ENCODE measurements at regions not wholly inside any gene's neighbourhood (a gene's known extent, or its start where the extent isn't known, plus 50 kb on each side); places are given as distances from the start of the nearest gene placed in this dataset.

DNA sequence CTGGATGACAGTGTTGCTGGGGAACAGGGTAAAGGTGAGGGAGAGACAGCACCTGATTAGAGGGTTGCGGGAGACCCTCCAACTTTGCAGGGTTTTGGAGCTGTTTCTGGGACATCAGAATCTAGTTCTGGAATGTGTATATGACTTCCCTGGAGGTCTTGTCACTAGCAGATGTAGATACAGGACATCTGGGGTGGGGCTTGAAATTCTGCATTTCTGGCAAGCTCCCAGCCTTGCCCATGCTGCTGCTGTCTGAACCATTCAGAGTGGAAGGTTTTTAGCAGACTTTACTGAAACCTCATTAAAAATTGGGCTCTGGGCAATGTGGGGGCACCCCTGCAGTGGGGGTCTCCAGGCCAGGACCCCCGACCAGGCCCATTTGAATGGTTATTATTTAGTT is 220.3 kb upstream of the SKOR2 start:
- intact Hi-C loops (cut with DNase I) = no loop called here
- TF ChIP-seq, protein P1, sequence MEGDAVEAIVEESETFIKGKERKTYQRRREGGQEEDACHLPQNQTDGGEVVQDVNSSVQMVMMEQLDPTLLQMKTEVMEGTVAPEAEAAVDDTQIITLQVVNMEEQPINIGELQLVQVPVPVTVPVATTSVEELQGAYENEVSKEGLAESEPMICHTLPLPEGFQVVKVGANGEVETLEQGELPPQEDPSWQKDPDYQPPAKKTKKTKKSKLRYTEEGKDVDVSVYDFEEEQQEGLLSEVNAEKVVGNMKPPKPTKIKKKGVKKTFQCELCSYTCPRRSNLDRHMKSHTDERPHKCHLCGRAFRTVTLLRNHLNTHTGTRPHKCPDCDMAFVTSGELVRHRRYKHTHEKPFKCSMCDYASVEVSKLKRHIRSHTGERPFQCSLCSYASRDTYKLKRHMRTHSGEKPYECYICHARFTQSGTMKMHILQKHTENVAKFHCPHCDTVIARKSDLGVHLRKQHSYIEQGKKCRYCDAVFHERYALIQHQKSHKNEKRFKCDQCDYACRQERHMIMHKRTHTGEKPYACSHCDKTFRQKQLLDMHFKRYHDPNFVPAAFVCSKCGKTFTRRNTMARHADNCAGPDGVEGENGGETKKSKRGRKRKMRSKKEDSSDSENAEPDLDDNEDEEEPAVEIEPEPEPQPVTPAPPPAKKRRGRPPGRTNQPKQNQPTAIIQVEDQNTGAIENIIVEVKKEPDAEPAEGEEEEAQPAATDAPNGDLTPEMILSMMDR (IDR thresholded peaks at IDR 0.05) = no peak
- Histone ChIP-seq H3K36me3 (no peaks in the 10 kb centered on the region), H3K4me3 (no peak overlapping the region), H3K27ac (no peak overlapping the region), H3K27me3 (no peaks in the 10 kb centered on the region), H3K4me1 (no peaks in the 10 kb centered on the region), H3K9me3 (no peaks in the 10 kb centered on the region)
- no peak for DNase-seq (ENCODE audit: low spot score in 2 of 2)

DNA sequence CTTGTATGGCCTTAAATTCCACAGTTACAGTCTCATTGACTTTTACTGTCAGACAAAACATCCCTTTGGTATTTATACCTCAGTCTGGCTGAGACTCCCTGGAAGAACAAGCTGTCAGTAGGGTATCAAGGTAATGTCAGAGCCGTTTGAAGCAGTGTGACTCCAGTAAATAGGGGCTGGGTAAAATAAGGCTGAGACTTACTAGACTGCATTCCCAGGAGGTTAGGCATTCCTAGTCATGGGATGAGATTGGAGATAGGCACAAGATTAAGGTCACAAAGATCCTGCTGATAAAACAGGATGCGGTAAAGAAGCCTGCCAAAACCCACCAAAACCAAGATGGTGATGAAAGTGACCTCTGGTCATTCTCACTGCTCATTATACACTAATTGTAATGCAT is 219.5 kb upstream of the SKOR2 start:
- H3K36me3 ChIP-seq = no peaks in the 10 kb centered on the region
- H3K27ac ChIP-seq = no peak overlapping the region
- no peaks in the 10 kb centered on the region for H3K27me3 ChIP-seq
- H3K4me1 ChIP-seq = no peaks in the 10 kb centered on the region
- no peak for DNase-seq (ENCODE audit: low spot score in 2 of 2)
- TF ChIP-seq, protein P1 (IDR thresholded peaks at IDR 0.05) = no peak
- no peaks in the 10 kb centered on the region for H3K9me3 ChIP-seq
- intact Hi-C loops (cut with DNase I) = no loop called here
- no peak overlapping the region for H3K4me3 ChIP-seq

GRCh38 chr18:47469576-47469975 is 218.1 kb upstream of the SKOR2 start:
- no peaks in the 10 kb centered on the region for H3K9me3 ChIP-seq
- no peaks in the 10 kb centered on the region for H3K4me1 ChIP-seq
- H3K27me3 ChIP-seq = no peaks in the 10 kb centered on the region
- TF ChIP-seq, protein P1 (IDR thresholded peaks at IDR 0.05) = no peak
- H3K4me3 ChIP-seq = no peak overlapping the region
- no peak for DNase-seq (ENCODE audit: low spot score in 2 of 2)
- H3K27ac ChIP-seq = no peak overlapping the region
- no peaks in the 10 kb centered on the region for H3K36me3 ChIP-seq
- intact Hi-C loops (cut with DNase I) = no loop called here

GRCh38 chr18:47461977-47462376 is 210.5 kb upstream of the SKOR2 start:
- intact Hi-C loops (cut with DNase I) = no loop called here
- no peak overlapping the region for H3K4me3 ChIP-seq
- no peaks in the 10 kb centered on the region for H3K27me3 ChIP-seq
- no peaks in the 10 kb centered on the region for H3K4me1 ChIP-seq
- H3K9me3 ChIP-seq = no peaks in the 10 kb centered on the region
- H3K27ac ChIP-seq = no peak overlapping the region
- H3K36me3 ChIP-seq = no peaks in the 10 kb centered on the region
- TF ChIP-seq, protein P1 (IDR thresholded peaks at IDR 0.05) = no peak
- no peak for DNase-seq (ENCODE audit: low spot score in 2 of 2)

- Histone ChIP-seq H3K27me3 (no peaks in the 10 kb centered on the region), H3K9me3 (no peaks in the 10 kb centered on the region), H3K36me3 (no peaks in the 10 kb centered on the region), H3K4me1 (no peaks in the 10 kb centered on the region), H3K27ac (no peak overlapping the region), H3K4me3 (no peak overlapping the region)
- DNase-seq (ENCODE audit: low spot score in 2 of 2) = no peak
- TF ChIP-seq, protein P1 (IDR thresholded peaks at IDR 0.05) = no peak
- intact Hi-C loops (cut with DNase I) = no loop called here
Observed at GRCh38 chr18:47461406-47461948, 210.0 kb upstream of the SKOR2 start.

DNA sequence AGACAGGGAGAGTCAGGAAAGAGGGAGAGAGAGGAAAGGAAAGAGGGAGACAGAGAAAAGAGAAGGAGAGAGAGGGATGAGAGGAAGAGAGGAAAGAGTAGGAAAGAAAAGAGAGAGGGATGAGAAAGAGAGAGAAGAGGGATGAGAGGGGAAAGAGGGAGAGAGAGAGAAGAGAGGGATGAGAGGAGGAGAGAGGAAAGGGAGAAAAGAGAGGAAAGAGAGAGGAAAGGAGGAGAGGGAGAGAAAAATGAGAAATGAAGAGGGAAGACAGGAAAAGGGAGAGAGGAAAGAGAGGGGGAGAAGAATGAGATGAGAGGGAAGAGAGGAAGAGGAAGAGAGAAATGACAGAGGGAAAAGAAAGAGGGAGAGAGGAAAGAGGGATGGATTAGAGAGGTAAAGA is 207.0 kb upstream of the SKOR2 start:
- intact Hi-C loops (cut with DNase I) = no loop called here
- DNase-seq (ENCODE audit: low spot score in 2 of 2) = no peak

More for the DNA sequence above, 207.0 kb upstream of the SKOR2 start:
- TF ChIP-seq, protein P1 (IDR thresholded peaks at IDR 0.05) = no peak
- H3K9me3 ChIP-seq = no peaks in the 10 kb centered on the region
- no peak overlapping the region for H3K27ac ChIP-seq
- H3K27me3 ChIP-seq = no peaks in the 10 kb centered on the region
- no peaks in the 10 kb centered on the region for H3K36me3 ChIP-seq
- H3K4me3 ChIP-seq = no peak overlapping the region
- H3K4me1 ChIP-seq = no peaks in the 10 kb centered on the region

Measured in ascending aorta (tissue), 2 donors.